GM12878 (cell line): ENCODE measurements at regions not wholly inside any gene's neighbourhood (a gene's known extent, or its start where the extent isn't known, plus 50 kb on each side); places are given as distances from the start of the nearest gene placed in this dataset.

Experiments used
- ATAC-seq: fragments of 200-7000 bp; cut with Tn5 transposase; 3 replicates; pipeline ENCODE4 v1.9.1; 2020; ENCODE audit warnings: mild to moderate bottlenecking, moderate library complexity
- BruUV-seq: library from RNA; stranded (reverse); fragments of 400-500 nt; replicated peaks from 2 replicates; lab custom pipeline; 2021; lab: Mats Ljungman, UMichigan
- CTCF ChIA-PET: fragments of 300-600 bp; sonication (Branson Sonifier 250); formaldehyde crosslinking; extraction: SDS; loops from one replicate; lab custom pipeline; 2021; ENCODE audit warnings: inconsistent platforms; lab: Yijun Ruan, JAX
- POLR2A ChIA-PET: fragments of 350-600 bp; formaldehyde crosslinking; extraction: SDS; loops from one replicate; lab custom pipeline; 2021; ENCODE audit warnings: inconsistent platforms; lab: Charles Lee
- RAD21 ChIA-PET: fragments of 300-600 bp; sonication (Branson Sonifier 250); formaldehyde crosslinking; loops from one replicate; lab custom pipeline; 2023; ENCODE audit warnings: antibody characterized with exemption; ENCODE audit not compliant: unreplicated experiment; lab: Charles Lee
- SMC1A ChIA-PET: fragments of 300-600 bp; sonication (Branson Sonifier 250); formaldehyde crosslinking; loops from one replicate; lab custom pipeline; 2023; ENCODE audit not compliant: unreplicated experiment, uncharacterized antibody; lab: Charles Lee
- DNase-seq: peaks from one replicate; pipeline ENCODE4 v3.0.0-alpha.2; 2011; ENCODE audit warnings: low read depth, low spot score
- FAIRE-seq: peaks from 3 replicates; lab custom pipeline; 2011; peaks lifted over from hg19 to GRCh38; lab: Jason Lieb, UNC
- H2AFZ ChIP-seq: 2 replicates; pipeline ENCODE4 v1.6.0; 2011; ENCODE audit warnings: low read depth, low read length, control low read depth; ENCODE audit not compliant: control insufficient read depth
- H3K27ac ChIP-seq: 2 replicates; pipeline ENCODE4 v1.5.1; 2011; ENCODE audit warnings: control low read depth; ENCODE audit not compliant: control insufficient read depth, insufficient read depth
- H3K27me3 ChIP-seq, 2 experiments: replicated peaks in 1 of 2; 2 replicates each; pipeline versions ENCODE4 v1.6.0 to v1.6.1; 2011; ENCODE audit warnings: low read length in 1 of 2; ENCODE audit not compliant: control insufficient read depth in 2 of 2, insufficient read depth in 2 of 2
- H3K36me3 ChIP-seq, 2 experiments: 2 replicates each; pipeline ENCODE4 v1.5.1; 2011; ENCODE audit warnings: low read length in 1 of 2; ENCODE audit not compliant: control insufficient read depth in 2 of 2, insufficient read depth in 2 of 2
- H3K4me1 ChIP-seq: 2 replicates; pipeline ENCODE4 v1.6.1; 2011; ENCODE audit warnings: mild to moderate bottlenecking, low read length, moderate library complexity, mixed read lengths; ENCODE audit not compliant: control insufficient read depth, insufficient read depth
- H3K4me2 ChIP-seq: 2 replicates; pipeline ENCODE4 v1.6.0; 2011; ENCODE audit warnings: control low read depth; ENCODE audit not compliant: control insufficient read depth, insufficient read depth
- H3K4me3 ChIP-seq: fragments of 200-600 bp; sonication (generic); 2 replicates; pipeline ENCODE4 v1.5.1; 2016
- H3K79me2 ChIP-seq: 2 replicates; pipeline ENCODE4 v1.6.0; 2011; ENCODE audit warnings: low read length; ENCODE audit not compliant: control insufficient read depth, insufficient read depth
- H3K9ac ChIP-seq: 2 replicates; pipeline ENCODE4 v1.8.0; 2011; ENCODE audit warnings: low read length, control low read depth, mixed read lengths; ENCODE audit not compliant: control insufficient read depth, insufficient read depth
- H3K9me3 ChIP-seq: replicated peaks from 3 replicates; pipeline ENCODE4 v1.5.1; 2011; ENCODE audit warnings: mild to moderate bottlenecking, low read length; ENCODE audit not compliant: control insufficient read depth, insufficient read depth
- H4K20me1 ChIP-seq: 2 replicates; pipeline ENCODE4 v1.6.0; 2011; ENCODE audit not compliant: control insufficient read depth, insufficient read depth
- CHD1 ChIP-seq: IDR thresholded peaks from 2 replicates; pipeline ENCODE4 v1.6.1; 2012; ENCODE audit warnings: low read depth, low read length, improper control_type of control experiment
- ETV6 ChIP-seq, 2 experiments: fragments of 450-650 bp in 1 of 2; IDR thresholded peaks in 1 of 2; conservative IDR thresholded peaks in 1 of 2; 2 replicates each; pipeline ENCODE4 v1.6.1; 2014; ENCODE audit warnings: antibody characterized with exemption in 1 of 2, borderline replicate concordance in 1 of 2, low read depth in 1 of 2, mild to moderate bottlenecking in 1 of 2, moderate library complexity in 1 of 2
- KAT2A ChIP-seq: conservative IDR thresholded peaks from 2 replicates; pipeline ENCODE4 v1.6.1; 2011; ENCODE audit warnings: low read depth, low read length; ENCODE audit not compliant: control insufficient read depth
- LARP7 ChIP-seq: fragments of 450-650 bp; IDR thresholded peaks from 2 replicates; pipeline ENCODE4 v1.6.1; 2017; ENCODE audit warnings: mild to moderate bottlenecking
- MEF2A ChIP-seq: IDR thresholded peaks from 2 replicates; pipeline ENCODE4 v1.6.1; 2011; ENCODE audit warnings: low read depth, mild to moderate bottlenecking, low read length, moderate library complexity; ENCODE audit not compliant: insufficient read depth
- MYB ChIP-seq: fragments of 150-350 bp; IDR thresholded peaks from 2 replicates; pipeline ENCODE4 v1.6.1; 2014; ENCODE audit warnings: mild to moderate bottlenecking, low read depth, low read length, borderline replicate concordance
- NR2C2 ChIP-seq: IDR thresholded peaks from 2 replicates; pipeline ENCODE4 v1.6.1; 2011; ENCODE audit warnings: borderline replicate concordance, low read depth; ENCODE audit not compliant: control insufficient read depth, insufficient read length
- NR2F1 ChIP-seq: fragments of 450-650 bp; conservative IDR thresholded peaks from 2 replicates; pipeline ENCODE4 v1.6.1; 2017; ENCODE audit warnings: mild to moderate bottlenecking
- NRF1 ChIP-seq: conservative IDR thresholded peaks from 2 replicates; pipeline ENCODE4 v1.6.1; 2011; ENCODE audit warnings: mild to moderate bottlenecking, low read depth, low read length, improper control_type of control experiment
- POLR2A ChIP-seq: IDR thresholded peaks from 2 replicates; pipeline ENCODE4 v1.6.1; 2011; ENCODE audit warnings: low read depth, mild to moderate bottlenecking, low read length
- RAD51 ChIP-seq: fragments of 450-650 bp; IDR thresholded peaks from 2 replicates; pipeline ENCODE4 v1.6.1; 2016; ENCODE audit warnings: moderate library complexity, mild to moderate bottlenecking, inconsistent platforms
- SMARCA5 ChIP-seq: fragments of 450-650 bp; IDR thresholded peaks from 2 replicates; pipeline ENCODE4 v1.6.1; 2017; ENCODE audit warnings: mild to moderate bottlenecking
- ZNF24 ChIP-seq: fragments of 450-650 bp; IDR thresholded peaks from 2 replicates; pipeline ENCODE4 v1.6.1; 2017; ENCODE audit warnings: antibody characterized with exemption, mild to moderate bottlenecking
- WGBS: methylation state at CpG from one replicate; pipeline ENCODE4 v1.1.6; 2016; ENCODE audit warnings: low lambda C conversion rate; ENCODE audit not compliant: insufficient replicate concordance, insufficient coverage; ENCODE audit errors: missing lambda C conversion rate; 5-methylcytosine and 5-hydroxymethylcytosine counted together
- in situ Hi-C: fragments of 300-500 bp; cut with MboI; formaldehyde crosslinking; loops from 9 replicates; pipeline ENCODE4 v1.14.3; 2018; ENCODE audit warnings: mixed read lengths
- intact Hi-C: fragments of 100-400 bp; cut with micrococcal nuclease; formaldehyde crosslinking; loops from one replicate; pipeline ENCODE4 v1.14.2; 2022; ENCODE audit not compliant: unreplicated experiment
- TF ChIP-seq, protein P1 (sequence below): IDR thresholded peaks from 2 replicates; pipeline ENCODE4 v1.6.1; 2012; ENCODE audit warnings: low read length, inconsistent platforms

DNA sequence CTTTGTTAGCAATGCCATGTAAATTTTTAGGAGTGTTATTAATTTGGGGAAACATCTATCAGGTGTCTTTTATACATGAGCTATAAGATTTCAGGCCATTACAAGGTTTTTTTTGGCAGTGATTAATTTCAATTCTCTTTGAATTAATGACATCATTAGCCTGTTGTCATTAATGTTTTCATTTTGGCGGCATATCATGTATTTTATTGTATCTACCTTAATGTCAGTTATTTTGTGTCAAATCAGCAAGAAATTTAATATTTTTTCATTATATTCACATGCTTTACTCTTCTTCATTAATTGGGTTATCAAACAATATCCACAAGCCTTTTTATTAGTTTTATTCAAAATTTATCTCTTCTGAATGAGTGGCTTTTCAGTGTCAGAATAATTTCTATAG is 153.0 kb upstream of the CAND1 start:
- FAIRE-seq = no peak
- ChIA-PET SMC1A (no interaction called here), RAD21 (no interaction called here), POLR2A (no interaction called here), CTCF (no interaction called here)
- no peak overlapping the region for H3K27ac ChIP-seq
- intact Hi-C loops = no loop called here
- no peak for TF ChIP-seq MEF2A
- no peak for TF ChIP-seq NR2C2
- no peak for TF ChIP-seq CHD1
- no peak for TF ChIP-seq LARP7
- TF ChIP-seq ETV6 (conservative IDR thresholded peaks at IDR 0.05 in 1 of 2, IDR thresholded peaks at IDR 0.05 in 1 of 2; ENCODE audit: borderline replicate concordance in 1 of 2, low read depth in 1 of 2) = no peak
- TF ChIP-seq SMARCA5 = no peak
- TF ChIP-seq, protein P1, sequence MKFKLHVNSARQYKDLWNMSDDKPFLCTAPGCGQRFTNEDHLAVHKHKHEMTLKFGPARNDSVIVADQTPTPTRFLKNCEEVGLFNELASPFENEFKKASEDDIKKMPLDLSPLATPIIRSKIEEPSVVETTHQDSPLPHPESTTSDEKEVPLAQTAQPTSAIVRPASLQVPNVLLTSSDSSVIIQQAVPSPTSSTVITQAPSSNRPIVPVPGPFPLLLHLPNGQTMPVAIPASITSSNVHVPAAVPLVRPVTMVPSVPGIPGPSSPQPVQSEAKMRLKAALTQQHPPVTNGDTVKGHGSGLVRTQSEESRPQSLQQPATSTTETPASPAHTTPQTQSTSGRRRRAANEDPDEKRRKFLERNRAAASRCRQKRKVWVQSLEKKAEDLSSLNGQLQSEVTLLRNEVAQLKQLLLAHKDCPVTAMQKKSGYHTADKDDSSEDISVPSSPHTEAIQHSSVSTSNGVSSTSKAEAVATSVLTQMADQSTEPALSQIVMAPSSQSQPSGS = no peak
- TF ChIP-seq NRF1 = no peak
- no peak for TF ChIP-seq POLR2A
- TF ChIP-seq MYB = no peak
- no peak for TF ChIP-seq KAT2A
- no peak for TF ChIP-seq RAD51
- TF ChIP-seq NR2F1 = no peak
- no peak for TF ChIP-seq ZNF24
- ATAC-seq = no peak
- BruUV-seq = no TSS peak
- H3K79me2 ChIP-seq = no peaks in the 10 kb centered on the region
- no peak overlapping the region for H3K9ac ChIP-seq
- H3K9me3 ChIP-seq = no peaks in the 10 kb centered on the region
- DNase-seq = no peak
- H4K20me1 ChIP-seq = no peaks in the 10 kb centered on the region
- no peak overlapping the region for H2AFZ ChIP-seq
- H3K4me3 ChIP-seq = no peak overlapping the region
- in situ Hi-C loops = no loop called here
- WGBS = 0% methylated on average over 1 of the region's 1 CpG
- no peaks in the 10 kb centered on the region for H3K4me1 ChIP-seq
- H3K27me3 ChIP-seq = no peaks in the 10 kb centered on the region
- H3K36me3 ChIP-seq = no peaks in the 10 kb centered on the region
- H3K4me2 ChIP-seq = no peak overlapping the region
